ENCODE measurements at regions not wholly inside any gene's neighbourhood (a gene's known extent, or its start where the extent isn't known, plus 50 kb on each side); places are given as distances from the start of the nearest gene placed in this dataset.

DNA sequence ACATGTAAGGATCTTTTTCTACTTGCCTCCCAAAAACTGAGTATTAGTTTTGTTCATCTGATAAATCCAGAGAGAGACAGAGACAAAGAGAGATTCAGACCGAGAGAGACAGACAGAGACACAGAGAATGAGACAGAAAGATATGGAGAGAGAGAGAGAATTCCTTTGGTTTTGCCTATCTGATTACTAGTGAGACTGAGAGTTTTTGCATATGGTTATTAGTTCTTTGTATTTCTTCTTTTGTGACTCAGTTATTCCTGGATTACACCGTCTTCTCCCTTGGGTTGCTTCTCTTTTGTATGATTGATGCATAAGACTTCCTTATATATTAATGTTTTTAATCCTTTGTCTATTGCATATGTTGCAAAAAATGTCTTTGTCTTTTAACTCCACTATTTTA is 91.2 kb upstream of the SPATA31C2 start:
- Histone ChIP-seq H3K36me3 (ENCODE audit: control insufficient read depth in 2 of 2, extremely low read depth in 1 of 2, insufficient read depth in 2 of 2, low read length in 2 of 2) (no peaks in the 10 kb centered on the region), H3K9me1 (ENCODE audit: control insufficient read depth, extremely low read depth, insufficient read depth, low read length) (no peaks in the 10 kb centered on the region), H3K27ac (ENCODE audit: control insufficient read depth, insufficient read depth, low read length) (no peak overlapping the region), H3K4me3 (ENCODE audit: control insufficient read depth in 2 of 3, extremely low read depth in 1 of 3, insufficient read depth in 2 of 3, low read depth in 1 of 3, low read length in 3 of 3) (no peak overlapping the region), H3K9me3 (ENCODE audit: control insufficient read depth, low read depth, low read length) (no peaks in the 10 kb centered on the region), H3K4me1 (ENCODE audit: control insufficient read depth, extremely low read depth, insufficient read depth, low read length) (no peaks in the 10 kb centered on the region), H2AFZ (ENCODE audit: control insufficient read depth, low read length) (no peak overlapping the region), H3K9ac (ENCODE audit: control insufficient read depth, extremely low read depth, insufficient read depth, low read length) (no peak overlapping the region), H3K4me2 (ENCODE audit: control insufficient read depth, extremely low read depth, insufficient read depth, low read depth, low read length) (no peak overlapping the region), H3K79me2 (ENCODE audit: control insufficient read depth, insufficient read depth, low read length) (no peaks in the 10 kb centered on the region), H3K27me3 (ENCODE audit: control insufficient read depth, extremely low read depth, insufficient read depth, low read length) (no peaks in the 10 kb centered on the region), H4K20me1 (ENCODE audit: control insufficient read depth, extremely low read depth, insufficient read depth, low read length) (no peaks in the 10 kb centered on the region)
- FAIRE-seq (no peak), DNase-seq (ENCODE audit: low read depth, low spot score) (no peak)
- dilution Hi-C loops (cut with MboI; ENCODE audit: extremely low pct_ligation_motif_present, low sequenced_read_pairs), result no loop called here
- no peak for TF ChIP-seq EZH2 (IDR thresholded peaks at IDR 0.05; ENCODE audit: low read length)
- TF ChIP-seq, protein P1, sequence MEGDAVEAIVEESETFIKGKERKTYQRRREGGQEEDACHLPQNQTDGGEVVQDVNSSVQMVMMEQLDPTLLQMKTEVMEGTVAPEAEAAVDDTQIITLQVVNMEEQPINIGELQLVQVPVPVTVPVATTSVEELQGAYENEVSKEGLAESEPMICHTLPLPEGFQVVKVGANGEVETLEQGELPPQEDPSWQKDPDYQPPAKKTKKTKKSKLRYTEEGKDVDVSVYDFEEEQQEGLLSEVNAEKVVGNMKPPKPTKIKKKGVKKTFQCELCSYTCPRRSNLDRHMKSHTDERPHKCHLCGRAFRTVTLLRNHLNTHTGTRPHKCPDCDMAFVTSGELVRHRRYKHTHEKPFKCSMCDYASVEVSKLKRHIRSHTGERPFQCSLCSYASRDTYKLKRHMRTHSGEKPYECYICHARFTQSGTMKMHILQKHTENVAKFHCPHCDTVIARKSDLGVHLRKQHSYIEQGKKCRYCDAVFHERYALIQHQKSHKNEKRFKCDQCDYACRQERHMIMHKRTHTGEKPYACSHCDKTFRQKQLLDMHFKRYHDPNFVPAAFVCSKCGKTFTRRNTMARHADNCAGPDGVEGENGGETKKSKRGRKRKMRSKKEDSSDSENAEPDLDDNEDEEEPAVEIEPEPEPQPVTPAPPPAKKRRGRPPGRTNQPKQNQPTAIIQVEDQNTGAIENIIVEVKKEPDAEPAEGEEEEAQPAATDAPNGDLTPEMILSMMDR (optimal IDR thresholded peaks at IDR 0.05 in 1 of 3, IDR thresholded peaks at IDR 0.05 in 1 of 3, conservative IDR thresholded peaks at IDR 0.05 in 1 of 3; ENCODE audit: extremely low read depth in 1 of 3, insufficient read depth in 2 of 3, low read length in 3 of 3), result no peak

DNA sequence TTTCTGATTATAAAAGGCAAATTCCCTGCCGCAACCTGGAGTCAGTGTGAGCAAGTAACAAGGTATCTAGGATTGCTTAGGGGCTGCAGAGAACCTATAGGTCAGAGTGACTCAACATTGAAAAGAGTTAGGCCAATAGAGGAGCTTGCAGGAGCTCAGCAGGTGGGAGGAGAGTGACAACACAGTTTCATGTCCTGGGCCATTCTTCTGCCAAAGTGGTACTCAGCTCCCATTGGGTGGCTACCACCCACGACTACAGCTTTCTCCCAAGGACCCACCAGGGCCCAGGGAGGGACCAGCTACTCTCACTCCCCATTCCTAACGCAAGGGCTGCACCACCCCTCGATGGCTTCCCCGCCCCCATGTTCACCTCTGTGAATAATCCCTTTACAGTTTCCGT is 86.7 kb upstream of the SPATA31C2 start:
- Histone ChIP-seq H2AFZ (ENCODE audit: control insufficient read depth, low read length) (no peak overlapping the region), H3K79me2 (ENCODE audit: control insufficient read depth, insufficient read depth, low read length) (no peaks in the 10 kb centered on the region), H3K4me2 (ENCODE audit: control insufficient read depth, extremely low read depth, insufficient read depth, low read depth, low read length) (no peak overlapping the region), H3K9me3 (ENCODE audit: control insufficient read depth, low read depth, low read length) (no peaks in the 10 kb centered on the region), H3K9ac (ENCODE audit: control insufficient read depth, extremely low read depth, insufficient read depth, low read length) (no peak overlapping the region), H4K20me1 (ENCODE audit: control insufficient read depth, extremely low read depth, insufficient read depth, low read length) (no peaks in the 10 kb centered on the region), H3K36me3 (ENCODE audit: control insufficient read depth in 2 of 2, extremely low read depth in 1 of 2, insufficient read depth in 2 of 2, low read length in 2 of 2) (no peaks in the 10 kb centered on the region), H3K27ac (ENCODE audit: control insufficient read depth, insufficient read depth, low read length) (no peak overlapping the region), H3K9me1 (ENCODE audit: control insufficient read depth, extremely low read depth, insufficient read depth, low read length) (no peaks in the 10 kb centered on the region), H3K4me1 (ENCODE audit: control insufficient read depth, extremely low read depth, insufficient read depth, low read length) (no peaks in the 10 kb centered on the region), H3K4me3 (ENCODE audit: control insufficient read depth in 2 of 3, extremely low read depth in 1 of 3, insufficient read depth in 2 of 3, low read depth in 1 of 3, low read length in 3 of 3) (no peak overlapping the region), H3K27me3 (ENCODE audit: control insufficient read depth, extremely low read depth, insufficient read depth, low read length) (no peaks in the 10 kb centered on the region)
- FAIRE-seq (no peak), DNase-seq (ENCODE audit: low read depth, low spot score) (no peak)
- TF ChIP-seq, protein P1 (optimal IDR thresholded peaks at IDR 0.05 in 1 of 3, IDR thresholded peaks at IDR 0.05 in 1 of 3, conservative IDR thresholded peaks at IDR 0.05 in 1 of 3; ENCODE audit: extremely low read depth in 1 of 3, insufficient read depth in 2 of 3, low read length in 3 of 3), result no peak
- TF ChIP-seq EZH2 (IDR thresholded peaks at IDR 0.05; ENCODE audit: low read length), result no peak
- dilution Hi-C loops (cut with MboI; ENCODE audit: extremely low pct_ligation_motif_present, low sequenced_read_pairs), result no loop called here

All from keratinocyte (primary cell).